SIG-M5 treated with dmso at 0.1 percent for 504 hours (cell line): ENCODE measurements at regions not wholly inside any gene's neighbourhood (a gene's known extent, or its start where the extent isn't known, plus 50 kb on each side); places are given as distances from the start of the nearest gene placed in this dataset.
A peak's percentile ranks its signal among the peaks of the same experiment; 100 is the strongest.
"Not testable (repeated sequence)": the region's sequence is repeated elsewhere in the genome, so short reads cannot be mapped to it uniquely, and the experiment has no call there.

ENCODE experiments used
- DNase-seq: peaks from one replicate; lab custom pipeline; 2025; ENCODE audit not compliant: unreplicated experiment; lab: John Stamatoyannopoulos, UW

DNA sequence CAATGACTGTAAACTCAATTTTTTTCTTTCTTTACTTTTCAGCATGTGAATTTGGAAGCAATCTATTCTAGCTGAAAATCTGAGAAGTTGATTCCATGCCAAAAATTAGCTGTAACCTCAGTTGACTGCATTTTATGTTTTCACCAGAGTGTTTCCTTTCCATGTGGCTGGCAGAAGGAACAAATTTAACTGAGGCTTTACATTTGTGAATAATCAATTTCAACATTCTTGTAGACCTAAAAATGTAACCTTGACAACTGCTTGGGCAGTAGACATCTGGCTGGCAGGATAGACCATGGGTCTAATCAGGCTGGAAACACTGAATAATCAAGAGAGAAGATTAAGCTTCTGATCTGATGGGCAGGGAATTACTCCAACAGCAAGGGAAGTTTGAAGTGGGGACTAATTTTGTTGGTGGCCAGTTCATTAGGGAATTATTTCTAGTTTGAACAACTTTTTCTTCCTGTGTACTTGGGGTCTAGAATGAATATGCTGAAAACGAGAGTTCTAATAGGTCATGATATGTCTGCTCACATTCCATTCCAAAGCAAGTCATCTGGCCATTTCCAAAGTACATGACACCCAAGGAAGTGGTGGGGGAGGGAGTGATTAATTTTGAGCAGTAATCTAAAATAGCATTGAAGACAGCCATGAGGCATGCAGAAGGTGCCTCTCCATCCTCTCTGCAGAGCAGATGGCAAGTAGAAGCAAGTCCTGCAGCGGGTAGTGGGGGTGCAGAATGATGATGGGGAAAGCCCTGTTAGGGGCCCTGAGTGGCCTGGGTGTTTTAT is 68.2 kb downstream of the ATP23 start:
- no peak for DNase-seq

GRCh38 chr12:58011676-58012075 is 70.3 kb downstream of the ATP23 start:
- DNase-seq: no peak

DNA sequence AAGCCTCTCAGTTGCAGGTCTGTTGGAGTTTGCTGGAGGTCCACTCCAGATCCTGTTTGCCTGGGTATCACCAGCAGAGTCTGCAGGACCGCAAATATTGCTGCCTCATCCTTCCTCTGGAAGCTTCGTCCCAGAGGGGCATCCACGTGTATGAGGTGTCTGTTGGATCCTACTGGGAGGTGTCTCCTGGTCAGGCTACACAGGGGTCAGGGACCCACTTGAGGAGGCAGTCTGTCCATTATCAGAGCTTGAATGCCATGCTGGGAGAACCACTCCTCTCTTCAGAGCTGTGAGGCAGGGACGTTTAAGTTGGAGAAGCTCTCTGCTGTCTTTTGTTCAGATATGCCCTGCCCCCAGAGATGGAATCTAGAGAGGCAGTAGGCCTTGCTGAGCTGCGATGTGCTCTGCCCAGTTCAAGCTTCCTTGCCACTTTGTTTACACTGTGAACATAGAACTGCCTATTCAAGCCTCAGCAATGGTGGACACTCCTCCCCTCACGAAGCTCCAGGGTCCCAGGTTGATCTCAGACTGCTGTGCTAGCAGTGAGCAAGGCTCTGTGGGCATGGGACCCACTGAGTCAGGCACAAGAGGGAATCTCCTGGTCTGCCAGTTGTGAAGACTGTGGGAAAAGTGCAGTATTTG is 81.1 kb downstream of the ATP23 start:
- not testable (repeated sequence) for DNase-seq

DNA sequence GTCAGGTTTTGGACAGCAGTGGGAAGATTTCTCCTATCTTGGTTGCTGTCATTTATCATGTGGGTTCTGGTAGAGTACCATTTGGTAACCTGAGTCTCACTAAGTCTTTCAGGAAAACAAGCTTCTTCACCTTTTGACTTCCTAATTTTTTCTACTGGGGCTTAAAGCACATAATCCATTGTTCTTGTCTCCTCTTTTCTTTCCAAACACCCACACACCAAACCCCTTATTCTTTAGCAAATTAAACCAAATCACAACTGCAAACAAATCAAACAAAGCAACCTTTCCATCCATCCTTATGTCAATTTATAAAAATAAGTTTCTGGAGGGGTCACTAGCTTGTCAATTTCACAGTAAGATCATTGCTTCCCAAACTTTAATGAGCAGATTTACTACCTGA is 84.1 kb downstream of the ATP23 start:
- DNase-seq: no peak

DNA sequence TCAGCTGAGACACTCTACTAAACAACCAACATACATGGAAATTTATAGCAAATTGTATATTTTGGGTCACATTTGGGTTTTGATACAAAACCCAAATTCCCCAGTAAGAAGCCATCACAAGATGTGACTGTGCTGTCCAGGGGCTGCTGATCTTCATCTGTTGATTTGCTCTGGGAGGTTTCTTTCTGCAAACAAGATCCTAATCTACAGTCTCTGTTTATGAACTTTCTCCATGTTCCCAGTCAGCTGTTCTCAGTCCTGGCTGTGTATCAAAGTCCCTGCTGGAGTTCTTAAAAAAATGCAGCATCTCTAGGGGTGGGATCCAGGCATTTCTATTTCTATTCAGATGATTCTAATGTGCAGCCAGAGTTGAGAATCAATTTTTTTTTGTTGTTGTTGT is 85.1 kb downstream of the ATP23 start:
- DNase-seq: no peak

DNA sequence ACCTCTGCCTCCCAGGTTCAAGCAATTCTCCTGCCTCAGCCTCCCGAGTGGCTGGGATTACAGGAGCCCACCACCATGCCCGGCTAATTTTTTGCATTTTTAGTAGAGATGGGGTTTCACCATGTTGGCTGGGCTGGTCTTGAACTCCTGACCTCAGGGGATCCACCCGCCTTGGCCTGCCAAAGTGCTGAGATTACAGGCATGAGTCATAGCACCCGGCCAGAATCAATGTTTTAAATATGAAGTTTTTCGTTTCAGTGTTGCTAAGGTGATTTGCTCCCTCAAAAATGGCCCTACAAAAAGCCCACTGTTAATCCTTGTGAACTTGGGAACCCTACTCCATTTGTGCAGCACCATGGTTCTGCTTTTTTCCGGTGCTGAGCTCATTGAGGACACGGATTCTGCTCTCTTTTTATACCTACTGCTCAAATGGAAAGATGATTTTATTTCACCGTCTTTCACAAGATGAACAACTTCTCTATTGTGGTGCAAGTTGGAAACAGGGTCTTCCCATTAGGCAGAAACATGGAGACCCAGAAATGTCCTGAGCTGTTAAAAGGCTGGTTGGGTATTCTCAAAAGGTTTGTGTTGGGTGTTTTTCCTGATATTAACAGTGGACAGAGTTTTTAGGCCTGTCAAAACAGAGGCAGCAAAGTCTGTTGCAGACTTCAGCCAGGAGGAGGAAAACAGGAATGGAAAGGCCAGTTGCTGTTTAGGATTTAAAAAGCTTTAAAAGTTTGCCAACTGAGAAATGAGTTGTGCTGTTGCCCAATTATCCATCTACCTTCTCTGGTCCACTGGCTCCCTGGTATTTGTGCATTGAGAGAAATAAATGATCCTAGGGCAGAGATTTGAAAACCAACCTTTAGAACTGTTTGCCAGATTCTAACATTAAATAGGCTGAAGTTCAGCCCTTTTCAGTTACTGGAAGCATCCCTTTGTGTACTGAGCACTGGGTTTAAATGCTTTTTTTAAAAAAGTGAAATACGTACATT is 85.8 kb downstream of the ATP23 start:
- DNase-seq: no peak

DNA sequence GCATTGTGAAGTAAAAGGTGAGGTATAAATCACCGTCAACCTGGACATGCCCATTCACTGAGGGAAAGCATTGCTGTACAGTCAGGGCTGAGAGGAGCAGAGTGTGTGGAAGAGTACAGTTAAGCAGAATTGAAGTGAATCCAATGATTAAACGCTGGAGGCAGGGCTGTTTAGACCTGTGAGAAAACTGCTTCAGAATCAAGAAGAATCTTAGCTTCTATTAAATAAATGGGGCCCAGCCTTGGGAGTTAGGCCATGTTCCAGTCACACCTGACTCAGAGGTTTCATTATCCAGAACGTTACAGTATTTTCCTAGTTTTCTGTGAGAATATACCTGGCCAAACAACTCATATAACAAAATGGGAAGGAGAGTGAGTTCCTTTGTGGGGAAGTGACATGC is 86.9 kb downstream of the ATP23 start:
- no peak for DNase-seq

- no peak for DNase-seq
These were observed 87.9 kb downstream of the ATP23 start for GRCh38 chr12:58029260-58029659.

DNA sequence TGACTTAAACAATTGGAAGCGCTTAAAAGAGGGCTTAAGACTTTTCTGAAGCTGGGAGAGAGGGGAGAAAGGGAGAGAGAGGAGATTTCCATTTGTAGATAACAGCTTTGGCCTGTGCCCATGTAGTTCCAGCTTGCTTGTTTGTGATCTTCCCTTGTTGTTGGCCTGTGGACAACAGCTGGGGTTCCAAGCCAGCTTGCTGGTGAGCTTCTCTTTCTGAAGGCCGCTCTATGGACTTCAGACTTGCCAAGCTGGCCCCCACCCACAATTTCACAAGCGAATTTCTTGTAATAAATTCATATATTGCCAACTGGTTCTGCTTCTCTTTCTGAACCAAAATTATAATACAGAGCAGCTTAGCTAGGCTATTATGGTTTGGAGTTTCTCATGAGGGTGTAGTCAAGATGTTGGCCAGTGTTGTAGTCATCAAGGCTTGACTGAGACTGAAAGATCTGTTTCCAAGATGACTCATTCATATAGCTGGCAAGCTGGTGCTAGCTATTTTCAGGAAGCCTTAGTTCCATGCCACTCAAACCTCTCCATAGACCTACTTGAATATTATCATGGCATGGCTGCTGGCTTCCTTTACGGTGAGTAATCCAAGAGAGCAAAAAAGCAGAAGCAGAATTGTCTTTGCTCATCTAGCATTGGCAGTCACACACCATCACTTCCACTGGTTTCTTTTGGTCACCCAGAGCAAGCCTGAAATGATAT is 89.4 kb downstream of the ATP23 start:
- DNase-seq: no peak

DNA sequence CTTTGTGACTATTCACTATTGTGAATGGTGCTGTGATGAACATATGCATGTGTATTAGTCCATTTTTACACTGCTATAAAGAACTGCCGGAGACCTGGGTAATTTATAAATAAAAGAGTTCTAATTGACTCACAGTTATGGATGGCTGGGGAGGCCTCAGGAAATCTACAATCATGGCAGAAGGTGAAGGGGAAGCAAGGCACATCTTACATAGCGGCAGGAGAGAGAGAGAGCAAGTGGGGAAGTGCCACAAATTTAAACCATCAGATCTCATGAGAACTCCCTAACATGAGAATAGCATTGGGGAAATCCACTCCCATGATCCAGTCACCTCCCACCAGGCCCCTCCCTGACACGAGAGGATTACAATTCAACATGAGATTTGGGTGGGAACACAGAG is 90.8 kb downstream of the ATP23 start:
- DNase-seq: no peak

GRCh38 chr12:58033831-58034230 is 92.5 kb downstream of the ATP23 start:
- DNase-seq: no peak

- DNase-seq: no peak
These were observed 92.9 kb downstream of the ATP23 start for GRCh38 chr12:58034311-58034710.

- no peak for DNase-seq
These were observed 93.3 kb downstream of the ATP23 start for GRCh38 chr12:58034712-58035111.

DNA sequence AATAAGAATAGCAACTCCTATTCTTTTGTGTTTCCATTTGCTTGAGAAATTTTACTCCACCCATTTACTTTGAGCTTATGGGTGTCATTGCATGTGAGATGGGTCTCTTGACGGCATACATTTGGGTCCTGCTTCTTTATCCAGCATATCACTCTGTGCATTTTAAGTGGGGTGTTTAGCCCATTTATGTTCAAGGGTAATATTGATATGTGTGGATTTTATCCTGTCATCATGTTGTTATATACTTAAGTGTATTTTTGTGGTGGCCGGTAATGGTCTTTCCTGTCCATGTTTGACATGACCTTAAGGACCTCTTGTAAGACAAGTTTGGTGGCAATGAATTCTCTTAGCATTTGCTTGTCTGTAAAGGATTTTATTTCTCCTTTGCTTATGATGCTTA is 100.1 kb downstream of the ATP23 start:
- DNase-seq: no peak

DNA sequence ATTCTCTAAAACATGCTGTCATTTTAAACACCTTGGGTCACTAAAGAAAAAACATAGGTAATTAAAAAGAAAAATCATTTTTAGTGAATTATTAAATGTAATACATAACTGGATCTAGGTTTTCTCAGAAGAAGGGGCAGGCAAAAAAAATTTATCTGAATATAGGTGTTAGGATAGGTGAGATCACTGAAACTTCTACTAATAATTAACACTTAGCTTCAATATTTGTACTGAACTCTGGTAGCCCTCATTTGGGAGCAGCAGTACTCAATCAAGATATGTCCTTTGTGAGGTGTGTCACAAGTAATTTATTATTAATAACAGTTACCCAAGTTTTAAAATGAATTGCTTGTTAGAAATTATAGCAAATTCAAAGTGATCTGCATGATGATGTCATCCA is 103.6 kb downstream of the ATP23 start:
- no peak for DNase-seq

GRCh38 chr12:58046271-58046670 is 104.9 kb downstream of the ATP23 start:
- DNase-seq: no peak

DNA sequence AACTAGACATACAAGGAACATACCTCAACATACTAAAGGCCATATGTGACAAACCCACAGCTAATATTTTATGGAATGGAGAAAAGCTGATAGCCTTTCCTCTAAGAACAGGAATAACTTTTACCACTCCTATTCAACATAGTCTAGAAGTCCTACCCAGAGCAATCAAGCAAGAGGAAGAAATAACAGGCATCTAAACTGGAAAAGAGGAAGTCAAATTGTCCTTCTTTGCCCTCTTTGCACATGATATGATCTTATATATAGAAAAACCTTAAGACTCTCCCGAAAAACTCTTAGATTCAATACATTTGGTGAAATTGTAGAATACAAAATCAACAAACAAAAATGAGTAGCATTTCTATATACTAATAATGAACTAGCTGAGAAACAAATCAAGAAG is 110.0 kb downstream of the ATP23 start:
- DNase-seq: no peak

DNA sequence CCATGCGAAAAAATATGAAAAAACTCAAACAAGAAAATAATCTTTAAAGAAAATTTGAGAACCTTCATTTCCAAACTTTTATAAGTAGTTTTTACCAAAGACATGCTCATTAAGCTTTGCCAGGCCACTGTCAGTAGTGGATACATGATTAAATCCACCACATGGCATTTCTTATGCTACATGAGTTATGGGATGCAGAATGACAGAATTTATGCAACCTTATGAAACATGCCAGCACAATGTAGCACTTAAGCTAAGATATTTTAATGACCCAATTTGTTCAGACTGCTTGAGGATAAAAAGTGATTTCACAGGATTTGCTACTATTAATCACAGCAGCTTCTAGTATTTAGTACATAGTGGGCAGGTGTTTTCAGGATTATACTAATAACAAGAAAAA is 123.3 kb downstream of the ATP23 start:
- DNase-seq: no peak

- no peak for DNase-seq
These were observed 124.9 kb downstream of the ATP23 start for GRCh38 chr12:58066296-58066695.

GRCh38 chr12:58067610-58068387 is 126.4 kb downstream of the ATP23 start:
- DNase-seq: peak; percentile 75
